HG03457 (cell line): ENCODE measurements at regions not wholly inside any gene's neighbourhood (a gene's known extent, or its start where the extent isn't known, plus 50 kb on each side); places are given as distances from the start of the nearest gene placed in this dataset.
"Not testable (repeated sequence)": the region's sequence is repeated elsewhere in the genome, so short reads cannot be mapped to it uniquely, and the experiment has no call there.

Source experiments
- ATAC-seq: cut with Tn5 transposase; IDR thresholded peaks from one replicate; pipeline ENCODE4 v1.9.1; 2021; ENCODE audit warnings: moderate number of reproducible peaks; ENCODE audit not compliant: unreplicated experiment

GRCh38 chr1:78203410-78203982 lies 157.7 kb downstream of the GIPC2 start:
- not testable (repeated sequence) for ATAC-seq

GRCh38 chr1:78210175-78210574 lies 164.4 kb downstream of the GIPC2 start:
- ATAC-seq = no peak

GRCh38 chr1:78211483-78212092 lies 165.8 kb downstream of the GIPC2 start:
- ATAC-seq = no peak

DNA sequence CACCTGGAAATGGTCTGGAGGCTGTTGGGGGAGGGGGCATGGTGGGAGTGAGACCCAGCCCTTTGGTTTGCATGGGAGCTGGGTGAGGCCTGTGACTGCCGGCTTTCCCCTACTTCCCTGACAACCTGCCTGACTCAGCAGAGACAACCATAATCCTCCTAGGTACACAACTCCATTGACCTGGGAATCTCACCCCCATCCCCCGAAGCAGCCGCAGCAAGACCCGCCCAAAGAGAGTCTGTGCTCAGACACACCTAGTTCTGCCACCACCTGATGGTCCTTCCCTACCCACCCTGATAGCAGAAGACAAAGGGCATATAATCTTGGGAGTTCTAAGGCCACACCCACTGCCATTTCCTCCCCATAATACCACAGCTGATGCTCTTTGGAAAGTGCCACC lies 168.6 kb downstream of the GIPC2 start:
- ATAC-seq = no peak

DNA sequence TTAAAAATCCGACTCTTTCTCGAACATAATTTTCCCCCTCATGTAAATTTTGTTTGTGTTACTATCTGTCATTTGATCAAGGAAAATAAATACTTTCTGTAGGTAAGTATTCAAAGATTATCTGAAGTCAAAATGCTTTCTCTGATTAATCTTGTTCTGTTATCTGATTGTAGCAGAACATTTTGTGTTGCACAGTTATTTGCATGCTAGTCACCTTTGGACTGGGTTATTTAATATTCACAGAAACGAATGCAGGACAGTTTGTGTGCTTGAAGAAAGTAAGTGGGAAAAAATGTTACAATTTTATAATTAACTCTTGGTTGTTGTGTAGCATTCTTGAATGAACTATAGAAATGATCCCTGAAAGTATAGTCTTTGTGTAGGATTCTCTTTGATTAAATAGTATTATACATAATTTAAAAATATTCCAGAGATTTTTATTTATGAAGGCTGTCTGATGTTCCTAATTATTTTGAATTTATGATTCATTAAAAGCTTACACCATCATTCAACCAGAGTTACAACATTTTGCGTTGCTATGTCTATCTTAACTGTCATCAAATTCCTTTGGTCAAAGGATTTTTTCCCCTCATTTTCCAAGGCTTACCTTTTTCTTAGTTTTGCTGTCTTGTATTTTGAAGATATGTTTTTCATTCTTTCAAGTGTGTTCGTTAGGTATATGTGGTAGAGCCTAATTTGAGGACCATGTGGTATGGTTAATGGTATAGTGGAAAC lies 176.6 kb downstream of the GIPC2 start:
- no peak for ATAC-seq

DNA sequence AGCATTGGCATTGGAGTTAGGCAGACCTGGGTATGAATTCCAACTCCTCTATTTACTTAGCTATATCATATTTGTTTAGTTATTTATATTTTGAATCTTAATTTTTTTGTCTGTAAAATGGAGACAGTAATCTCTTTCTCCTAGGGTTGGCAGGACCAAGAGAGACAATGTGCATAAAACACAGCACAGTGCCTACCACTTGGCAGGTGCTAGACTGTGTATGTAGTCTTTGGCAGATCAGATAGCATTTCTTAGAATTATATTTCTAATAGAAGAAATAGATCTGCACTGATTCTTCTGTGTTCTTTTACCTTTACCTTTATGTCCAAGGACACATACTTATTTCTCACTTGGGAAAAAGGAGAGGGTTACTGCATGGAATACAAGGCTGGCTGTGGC lies 177.2 kb downstream of the GIPC2 start:
- no peak for ATAC-seq

GRCh38 chr1:78223417-78224215 lies 177.8 kb downstream of the GIPC2 start:
- no peak for ATAC-seq

- no peak for ATAC-seq
These were observed 178.6 kb downstream of the GIPC2 start for GRCh38 chr1:78224246-78224785.

GRCh38 chr1:78224861-78225552 lies 179.2 kb downstream of the GIPC2 start:
- ATAC-seq = no peak

- no peak for ATAC-seq
These were observed 181.0 kb downstream of the GIPC2 start for GRCh38 chr1:78226784-78227183.

DNA sequence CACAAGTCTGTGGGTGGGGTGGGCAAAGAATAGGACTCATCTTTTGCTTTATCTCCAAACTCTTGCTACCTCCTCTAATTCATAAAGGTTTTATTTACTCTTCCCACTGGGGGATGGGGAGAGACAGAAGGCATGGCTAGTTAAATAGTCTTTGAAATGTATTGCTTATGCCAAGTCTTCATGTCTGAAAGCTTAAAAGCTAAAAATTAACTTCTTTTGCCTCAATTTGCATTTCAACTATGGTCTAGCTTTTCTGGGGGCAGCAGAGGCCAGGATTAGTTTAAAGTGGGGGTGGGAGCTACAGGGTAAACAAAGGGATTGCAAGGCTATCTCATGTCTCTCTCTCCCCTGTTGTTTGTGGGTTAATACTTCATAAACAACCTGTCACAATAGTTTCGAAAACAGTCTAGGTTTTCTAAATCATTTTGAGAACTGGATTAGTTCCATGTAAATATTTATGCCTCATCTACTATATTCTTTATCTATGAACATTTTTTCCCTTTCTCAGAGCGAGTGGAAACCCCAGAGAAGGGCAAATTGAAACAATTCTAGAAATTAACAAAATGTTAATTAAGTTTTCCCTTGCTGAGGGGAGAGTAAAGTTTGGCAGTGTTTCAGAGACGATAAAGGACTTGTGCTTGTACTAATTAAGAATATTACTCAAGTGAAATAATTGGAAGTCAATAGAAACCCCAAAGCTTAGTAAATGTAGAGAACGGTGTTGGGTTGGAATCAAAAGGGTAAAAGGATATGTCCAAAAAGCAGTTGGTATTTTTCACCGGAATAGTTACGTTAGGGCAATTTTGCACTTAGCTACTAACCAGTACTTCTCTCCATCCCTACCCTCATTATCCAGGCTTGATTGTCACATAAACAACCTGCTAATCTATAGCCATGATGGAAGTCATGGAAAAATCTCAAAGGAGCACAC lies 182.2 kb downstream of the GIPC2 start:
- ATAC-seq = no peak

GRCh38 chr1:78229344-78229743 lies 183.6 kb downstream of the GIPC2 start:
- ATAC-seq = no peak

GRCh38 chr1:78231477-78231876 lies 185.7 kb downstream of the GIPC2 start:
- no peak for ATAC-seq

GRCh38 chr1:78231894-78232293 lies 186.1 kb downstream of the GIPC2 start:
- no peak for ATAC-seq

DNA sequence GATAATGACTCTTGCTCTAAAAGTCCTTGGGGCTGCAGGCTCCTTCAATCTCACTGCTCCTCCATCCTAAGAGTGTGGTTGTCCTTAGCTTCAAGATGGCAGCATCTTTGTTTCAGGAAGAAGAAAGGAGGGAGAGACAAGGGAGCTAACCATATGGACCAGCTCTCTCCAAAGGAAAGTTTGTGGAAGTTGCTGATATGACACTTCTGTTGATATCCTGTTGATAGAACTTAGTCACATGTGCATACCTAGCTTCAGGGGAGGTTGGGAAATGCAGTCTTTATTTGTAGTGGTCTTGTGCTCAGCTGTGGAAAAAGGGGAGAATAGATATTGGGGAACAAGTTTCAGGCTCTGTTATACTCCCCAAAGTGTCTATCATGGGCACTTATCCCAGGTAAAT lies 186.9 kb downstream of the GIPC2 start:
- ATAC-seq = no peak

GRCh38 chr1:78234496-78234895 lies 188.7 kb downstream of the GIPC2 start:
- ATAC-seq = no peak

GRCh38 chr1:78236716-78237115 lies 190.9 kb downstream of the GIPC2 start:
- ATAC-seq = no peak

GRCh38 chr1:78237364-78237916 lies 191.7 kb downstream of the GIPC2 start:
- ATAC-seq = no peak

DNA sequence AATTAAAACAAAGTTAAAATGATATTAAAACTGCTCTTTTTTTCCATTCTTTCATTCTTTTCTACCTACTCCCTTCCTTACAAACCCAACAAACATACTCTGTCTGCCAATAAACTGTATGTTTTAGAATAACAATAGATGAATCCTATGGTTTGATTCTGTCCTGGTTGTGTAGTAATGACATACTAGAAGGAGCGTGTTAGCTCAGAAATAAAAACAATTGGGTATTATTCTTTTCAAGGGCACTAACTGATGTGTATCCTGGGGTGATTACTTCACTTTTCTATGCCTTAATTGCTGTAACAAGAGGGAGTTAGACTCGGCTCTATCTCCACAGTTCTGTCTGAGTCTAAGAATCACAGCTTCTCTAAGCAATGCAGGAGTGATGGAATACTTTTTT lies 194.4 kb downstream of the GIPC2 start:
- no peak for ATAC-seq
